PC-3 (cell line): ENCODE measurements at regions not wholly inside any gene's neighbourhood (a gene's known extent, or its start where the extent isn't known, plus 50 kb on each side); places are given as distances from the start of the nearest gene placed in this dataset.

Source experiments
- ATAC-seq: fragments of 200-7000 bp; cut with Tn5 transposase; 2 replicates; pipeline ENCODE4 v1.9.1; 2020; ENCODE audit warnings: mild to moderate bottlenecking, moderate library complexity
- BruUV-seq: library from RNA; stranded (reverse); fragments of 400-500 nt; replicated peaks from 2 replicates; lab custom pipeline; 2021; lab: Mats Ljungman, UMichigan
- CTCF ChIA-PET: fragments of 300-600 bp; sonication (Branson Sonifier 250); formaldehyde crosslinking; loops from one replicate; lab custom pipeline; 2022; ENCODE audit warnings: antibody characterized with exemption; lab: Charles Lee
- POLR2A ChIA-PET: fragments of 300-600 bp; sonication (Branson Sonifier 250); formaldehyde crosslinking; loops from one replicate; lab custom pipeline; 2022; ENCODE audit warnings: antibody characterized with exemption; ENCODE audit not compliant: unreplicated experiment; lab: Charles Lee
- DNase-seq: peaks from one replicate; pipeline ENCODE4 v3.0.0-alpha.2; 2015
- H2AFZ ChIP-seq: fragments of 300-600 bp; sonication (generic); 2 replicates; pipeline ENCODE4 v1.6.0; 2016; ENCODE audit warnings: antibody characterized with exemption, low read length
- H3F3A ChIP-seq: fragments of 300-600 bp; sonication (generic); one replicate; pipeline ENCODE4 v1.6.0; 2017; ENCODE audit warnings: antibody characterized with exemption, low read length, control low read depth, mild to moderate bottlenecking; ENCODE audit not compliant: unreplicated experiment
- H3K27ac ChIP-seq: fragments of 300-600 bp; sonication (generic); 2 replicates; pipeline ENCODE4 v1.5.1; 2016; ENCODE audit warnings: mild to moderate bottlenecking, low read length
- H3K27me3 ChIP-seq: fragments of 300-600 bp; sonication (generic); 2 replicates; pipeline ENCODE4 v1.6.1; 2016; ENCODE audit warnings: low read length, mixed read lengths
- H3K36me3 ChIP-seq: fragments of 300-600 bp; sonication (generic); 2 replicates; pipeline ENCODE4 v1.6.1; 2016; ENCODE audit warnings: low read depth, mixed run types, low read length, mixed read lengths
- H3K4me1 ChIP-seq: fragments of 300-600 bp; sonication (generic); 2 replicates; pipeline ENCODE4 v1.5.1; 2016; ENCODE audit warnings: low read length; ENCODE audit not compliant: insufficient read depth
- H3K4me2 ChIP-seq: fragments of 300-600 bp; sonication (generic); 2 replicates; pipeline ENCODE4 v1.6.0; 2016; ENCODE audit warnings: low read length
- H3K4me3 ChIP-seq: fragments of 300-600 bp; sonication (generic); 2 replicates; pipeline ENCODE4 v1.5.1; 2016; ENCODE audit warnings: mild to moderate bottlenecking, low read length, mixed read lengths
- H3K79me2 ChIP-seq: fragments of 300-600 bp; sonication (generic); 2 replicates; pipeline ENCODE4 v1.6.1; 2017; ENCODE audit warnings: low read length, mixed read lengths
- H3K9ac ChIP-seq: fragments of 300-600 bp; sonication (generic); 2 replicates; pipeline ENCODE4 v1.6.0; 2016; ENCODE audit warnings: mild to moderate bottlenecking, low read length
- H3K9me2 ChIP-seq: fragments of 300-600 bp; sonication (generic); replicated peaks from 2 replicates; pipeline ENCODE4 v1.6.1; 2016; ENCODE audit warnings: mixed run types, low read length, mixed read lengths
- H3K9me3 ChIP-seq: fragments of 300-600 bp; sonication (generic); 2 replicates; pipeline ENCODE4 v1.6.1; 2016; ENCODE audit warnings: low read length, mixed read lengths
- H4K20me1 ChIP-seq: fragments of 300-600 bp; sonication (generic); 2 replicates; pipeline ENCODE4 v1.6.1; 2016; ENCODE audit warnings: low read length, mixed read lengths
- CTCF ChIP-seq: fragments of 300-600 bp; sonication (generic); conservative IDR thresholded peaks from 2 replicates; pipeline ENCODE4 v1.5.1; 2017; ENCODE audit warnings: antibody characterized with exemption, low read depth, mild to moderate bottlenecking, low read length
- EZH2 ChIP-seq: fragments of 300-600 bp; sonication (generic); IDR thresholded peaks from one replicate; pipeline ENCODE4 v1.6.1; 2017; ENCODE audit warnings: antibody characterized with exemption, mild to moderate bottlenecking, low read length; ENCODE audit not compliant: unreplicated experiment
- EZH2phosphoT487 ChIP-seq: fragments of 300-600 bp; sonication (generic); IDR thresholded peaks from 2 replicates; pipeline ENCODE4 v1.6.1; 2018; ENCODE audit warnings: mild to moderate bottlenecking, antibody characterized with exemption, low read length, borderline replicate concordance
- intact Hi-C: fragments of 100-400 bp; cut with micrococcal nuclease; formaldehyde crosslinking; loops from 2 replicates; pipeline ENCODE4 v1.9.0; 2023

GRCh38 chr13:44031555-44031954 is 151.9 kb downstream of the LACC1 start:
- DNase-seq (no peak), ATAC-seq (no peak)
- ChIA-PET POLR2A (no interaction called here), CTCF (no interaction called here)
- TF ChIP-seq CTCF: no peak
- no peak for TF ChIP-seq EZH2phosphoT487
- Histone ChIP-seq H2AFZ (no peak overlapping the region), H3K9me2 (no peaks in the 10 kb centered on the region), H3K4me3 (no peak overlapping the region), H3K4me2 (no peak overlapping the region), H3F3A (no peaks in the 10 kb centered on the region), H3K36me3 (no peaks in the 10 kb centered on the region), H3K9me3 (no peaks in the 10 kb centered on the region), H3K27me3 (no peaks in the 10 kb centered on the region), H3K4me1 (no peaks in the 10 kb centered on the region), H3K27ac (no peak overlapping the region), H3K79me2 (no peaks in the 10 kb centered on the region), H3K9ac (no peak overlapping the region), H4K20me1 (no peaks in the 10 kb centered on the region)
- intact Hi-C loops: no loop called here
- no TSS peak for BruUV-seq

- CTCF ChIA-PET: no interaction called here
- no peak overlapping the region for H2AFZ ChIP-seq
- no peak overlapping the region for H3K27ac ChIP-seq
- H3K9me3 ChIP-seq: no peaks in the 10 kb centered on the region
- no peaks in the 10 kb centered on the region for H3F3A ChIP-seq
- H3K4me1 ChIP-seq: no peaks in the 10 kb centered on the region
- POLR2A ChIA-PET: no interaction called here
- no peaks in the 10 kb centered on the region for H3K27me3 ChIP-seq
- no TSS peak for BruUV-seq
- no peaks in the 10 kb centered on the region for H3K9me2 ChIP-seq
- H3K9ac ChIP-seq: no peak overlapping the region
- no peak for ATAC-seq
- TF ChIP-seq EZH2phosphoT487 (no peak), CTCF (no peak), EZH2 (no peak)
- H3K36me3 ChIP-seq: no peaks in the 10 kb centered on the region
- intact Hi-C loops: no loop called here
- H3K4me2 ChIP-seq: no peak overlapping the region
- no peak overlapping the region for H3K4me3 ChIP-seq
- H4K20me1 ChIP-seq: no peaks in the 10 kb centered on the region
- H3K79me2 ChIP-seq: no peaks in the 10 kb centered on the region
- DNase-seq: no peak
Observed at GRCh38 chr13:44032802-44033201, 153.1 kb downstream of the LACC1 start.

GRCh38 chr13:44035400-44035799 is 155.7 kb downstream of the LACC1 start:
- Histone ChIP-seq H3K79me2 (no peaks in the 10 kb centered on the region), H3K9me3 (no peaks in the 10 kb centered on the region), H3F3A (no peaks in the 10 kb centered on the region), H3K4me1 (peaks cover 9% of the 10 kb centered on the region), H3K36me3 (no peaks in the 10 kb centered on the region), H3K27ac (no peak overlapping the region), H3K4me2 (no peak overlapping the region), H3K9me2 (no peaks in the 10 kb centered on the region), H4K20me1 (no peaks in the 10 kb centered on the region), H2AFZ (no peak overlapping the region), H3K4me3 (no peak overlapping the region), H3K27me3 (no peaks in the 10 kb centered on the region), H3K9ac (no peak overlapping the region)
- no peak for ATAC-seq
- POLR2A ChIA-PET: no interaction called here
- CTCF ChIA-PET: no interaction called here
- no peak for DNase-seq
- no peak for TF ChIP-seq CTCF
- TF ChIP-seq EZH2: no peak
- TF ChIP-seq EZH2phosphoT487: no peak
- no TSS peak for BruUV-seq
- intact Hi-C loops: no loop called here
